Muscle of leg (tissue), 3 donors: ENCODE measurements at regions not wholly inside any gene's neighbourhood (a gene's known extent, or its start where the extent isn't known, plus 50 kb on each side); places are given as distances from the start of the nearest gene placed in this dataset.

Experiments
- DNase-seq: peaks from one replicate; pipeline ENCODE4 v3.0.0; 2013
- H3K27ac ChIP-seq: one replicate; pipeline ENCODE4 v1.5.1; 2013; ENCODE audit warnings: mild to moderate bottlenecking, low read length, control low read depth
- H3K27me3 ChIP-seq: one replicate; pipeline ENCODE4 v1.6.1; 2013; ENCODE audit warnings: low read length; ENCODE audit not compliant: control insufficient read depth, insufficient read depth
- H3K36me3 ChIP-seq: one replicate; pipeline ENCODE4 v1.6.1; 2013; ENCODE audit warnings: low read length; ENCODE audit not compliant: control insufficient read depth, insufficient read depth
- H3K4me1 ChIP-seq: one replicate; pipeline ENCODE4 v1.6.1; 2013; ENCODE audit warnings: low read length; ENCODE audit not compliant: control insufficient read depth, insufficient read depth
- H3K4me3 ChIP-seq: one replicate; pipeline ENCODE4 v1.5.1; 2013; ENCODE audit warnings: low read length, control low read depth
- H3K9me3 ChIP-seq: replicated peaks from 2 replicates; pipeline ENCODE4 v1.6.1; 2013; ENCODE audit warnings: low read depth, low read length; ENCODE audit not compliant: control insufficient read depth
- WGBS: methylation state at CpG from one replicate; pipeline ENCODE4 v1.1.5; 2013; ENCODE audit warnings: missing lambda C conversion rate; ENCODE audit not compliant: insufficient coverage; 5-methylcytosine and 5-hydroxymethylcytosine counted together

DNA sequence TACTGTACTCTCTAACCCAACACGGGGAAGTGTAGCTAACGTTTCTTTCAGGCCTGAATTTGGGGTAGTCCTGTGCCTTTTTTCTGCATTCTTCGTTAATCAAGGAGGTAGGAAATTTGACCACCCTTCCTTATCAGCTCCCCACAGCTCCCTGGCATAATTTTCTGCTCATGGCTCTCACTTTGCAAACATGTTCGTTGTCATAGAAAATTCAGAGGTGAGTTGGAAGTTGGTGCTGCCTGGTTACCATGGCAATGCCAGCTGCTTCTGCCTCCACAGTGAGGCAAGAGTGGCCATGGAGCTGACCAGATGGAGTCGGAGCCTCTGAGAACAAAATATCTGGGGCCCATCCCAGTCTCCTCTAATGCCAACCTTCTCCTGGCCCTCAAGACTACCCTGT is 116.6 kb upstream of the BOD1 start:
- DNase-seq = no peak
- Histone ChIP-seq H3K4me3 (no peak overlapping the region), H3K27me3 (peaks cover 2% of the 10 kb centered on the region), H3K9me3 (no peaks in the 10 kb centered on the region), H3K4me1 (peaks cover 21% of the 10 kb centered on the region), H3K36me3 (no peaks in the 10 kb centered on the region), H3K27ac (no peak overlapping the region)
- 80% methylated on average over 2 of the region's 5 CpGs for WGBS

DNA sequence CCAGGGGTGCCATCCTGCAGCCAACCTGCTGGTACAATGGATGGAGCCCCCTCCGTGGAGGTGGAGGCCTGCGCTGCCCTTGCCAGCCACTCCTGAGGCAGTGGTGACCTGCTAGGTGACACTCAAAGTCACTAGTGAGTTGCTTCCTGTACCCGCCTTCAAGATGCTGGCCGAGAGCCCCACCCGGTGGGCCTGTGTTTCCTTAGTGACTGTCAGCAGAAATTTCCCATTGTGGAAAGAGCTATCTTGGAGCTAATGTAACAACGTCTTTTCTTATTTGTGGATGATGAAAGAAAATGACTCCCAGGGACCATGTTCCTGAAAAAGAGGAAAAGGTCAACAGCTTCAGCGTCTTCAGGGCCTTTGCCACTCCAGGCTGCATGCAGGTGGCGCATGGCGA is 117.0 kb upstream of the BOD1 start:
- H3K9me3 ChIP-seq = no peaks in the 10 kb centered on the region
- H3K4me1 ChIP-seq = peaks cover 21% of the 10 kb centered on the region
- peaks cover 2% of the 10 kb centered on the region for H3K27me3 ChIP-seq
- 76% methylated on average over 9 of the region's 9 CpGs for WGBS
- DNase-seq = no peak
- no peak overlapping the region for H3K27ac ChIP-seq
- H3K4me3 ChIP-seq = no peak overlapping the region
- no peaks in the 10 kb centered on the region for H3K36me3 ChIP-seq

DNA sequence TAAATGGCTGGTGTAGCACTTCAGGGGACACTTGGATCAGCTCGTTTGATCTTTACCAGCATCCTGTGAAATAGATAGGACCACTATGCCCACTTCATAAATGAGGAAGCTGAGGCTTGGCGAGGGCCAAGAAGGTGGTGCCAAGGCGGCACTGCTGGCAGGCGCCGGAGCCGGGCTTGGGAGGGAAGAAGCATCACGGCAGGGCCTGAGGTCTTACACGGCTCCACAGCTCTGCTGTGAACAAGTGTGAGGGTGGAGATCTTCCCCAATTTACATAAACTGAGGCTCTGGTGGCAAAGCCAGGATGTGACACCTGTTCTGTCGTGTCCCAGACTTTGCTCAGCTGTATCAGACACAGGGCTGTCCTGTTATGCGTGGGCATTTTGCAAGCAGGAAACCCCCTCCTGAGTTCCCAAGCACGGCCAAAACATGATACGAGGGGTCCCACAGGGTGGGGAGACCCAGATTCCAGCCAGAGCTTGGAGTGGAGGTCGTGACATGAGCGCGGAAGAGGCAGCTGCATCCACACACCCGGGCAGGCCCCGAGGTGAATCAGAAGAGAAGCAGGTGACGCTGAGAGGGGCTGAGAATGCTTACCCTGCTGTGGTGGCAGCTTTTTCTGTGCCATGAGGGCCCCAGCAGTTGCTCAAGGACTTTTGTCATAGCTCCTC is 117.5 kb upstream of the BOD1 start:
- WGBS = 65% methylated on average over 11 of the region's 18 CpGs
- Histone ChIP-seq H3K4me3 (no peak overlapping the region), H3K4me1 (peaks cover 21% of the 10 kb centered on the region), H3K27me3 (peaks cover under 1% of the 10 kb centered on the region), H3K9me3 (no peaks in the 10 kb centered on the region), H3K36me3 (no peaks in the 10 kb centered on the region), H3K27ac (peak overlapping the region; percentile 55)
- peak; percentile 41 for DNase-seq

DNA sequence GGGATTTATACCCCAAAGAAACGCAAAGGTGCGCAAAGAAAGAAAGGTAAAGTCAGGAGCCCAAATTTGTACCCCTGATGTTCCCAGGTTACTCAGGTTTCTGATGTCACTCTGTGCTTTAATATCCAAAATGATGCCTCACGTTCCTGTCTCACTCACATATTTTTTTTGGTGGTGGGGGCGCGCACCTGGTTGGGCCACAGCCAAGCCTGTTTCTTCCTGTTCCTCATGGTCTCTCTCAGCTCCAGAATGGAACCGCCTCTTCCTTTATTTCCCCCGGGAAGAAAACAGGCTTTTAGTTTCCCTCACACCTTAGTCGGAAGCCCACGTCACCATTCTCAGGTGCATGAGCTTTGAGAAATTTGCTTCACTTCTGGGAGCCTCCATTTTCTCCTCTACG is 118.3 kb upstream of the BOD1 start:
- H3K4me1 ChIP-seq = peaks cover 21% of the 10 kb centered on the region
- peak overlapping the region; percentile 23 for H3K27ac ChIP-seq
- 52% methylated on average over 2 of the region's 10 CpGs for WGBS
- H3K36me3 ChIP-seq = no peaks in the 10 kb centered on the region
- H3K9me3 ChIP-seq = no peaks in the 10 kb centered on the region
- H3K27me3 ChIP-seq = no peaks in the 10 kb centered on the region
- no peak overlapping the region for H3K4me3 ChIP-seq
- no peak for DNase-seq

DNA sequence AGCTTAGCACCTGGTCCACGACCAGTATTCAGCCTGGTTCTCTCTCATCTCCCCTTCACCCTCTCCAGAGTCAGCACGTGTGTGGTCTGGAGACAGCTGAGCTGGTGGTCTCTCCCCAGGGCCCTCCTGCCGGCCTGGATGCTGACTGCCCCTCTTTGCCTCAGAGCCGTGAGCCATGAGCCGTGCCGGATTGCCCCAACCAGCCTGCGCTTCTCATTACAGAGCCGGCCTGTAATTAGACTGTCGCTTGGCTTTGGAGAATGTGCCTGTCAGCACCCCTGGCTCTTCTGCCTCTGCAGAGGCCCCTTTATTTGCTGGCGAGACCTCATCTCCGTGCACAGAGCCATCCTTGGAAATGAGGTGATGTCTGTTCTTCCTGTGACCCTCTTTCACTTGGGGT is 118.7 kb upstream of the BOD1 start:
- no peak overlapping the region for H3K4me3 ChIP-seq
- no peak for DNase-seq
- no peaks in the 10 kb centered on the region for H3K27me3 ChIP-seq
- no peak overlapping the region for H3K27ac ChIP-seq
- H3K9me3 ChIP-seq = no peaks in the 10 kb centered on the region
- H3K4me1 ChIP-seq = peaks cover 21% of the 10 kb centered on the region
- H3K36me3 ChIP-seq = no peaks in the 10 kb centered on the region
- 22% methylated on average over 10 of the region's 11 CpGs for WGBS

DNA sequence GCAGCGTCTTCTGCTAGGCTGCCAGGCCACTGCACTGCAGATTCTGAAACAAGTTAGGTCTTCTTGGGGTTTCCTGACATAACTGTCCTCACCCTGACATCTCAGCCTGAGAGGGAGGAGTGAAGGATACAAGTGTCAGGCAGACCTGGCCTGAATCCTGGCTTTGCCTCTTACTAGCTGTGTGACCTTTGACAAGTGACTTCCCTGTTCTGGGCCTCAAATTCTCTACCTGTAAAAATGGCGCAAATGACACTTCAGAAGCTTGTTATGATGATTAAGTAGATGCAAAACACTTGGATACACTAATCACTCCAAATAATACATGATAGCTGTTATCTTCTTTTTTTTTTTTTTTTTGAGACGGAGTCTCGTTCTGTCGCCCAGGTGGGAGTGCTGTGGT is 119.2 kb upstream of the BOD1 start:
- Histone ChIP-seq H3K36me3 (no peaks in the 10 kb centered on the region), H3K4me3 (no peak overlapping the region), H3K4me1 (peaks cover 21% of the 10 kb centered on the region), H3K9me3 (no peaks in the 10 kb centered on the region), H3K27me3 (no peaks in the 10 kb centered on the region), H3K27ac (no peak overlapping the region)
- WGBS = no CpG with 5 or more reads among the region's 5 CpGs
- DNase-seq = no peak

DNA sequence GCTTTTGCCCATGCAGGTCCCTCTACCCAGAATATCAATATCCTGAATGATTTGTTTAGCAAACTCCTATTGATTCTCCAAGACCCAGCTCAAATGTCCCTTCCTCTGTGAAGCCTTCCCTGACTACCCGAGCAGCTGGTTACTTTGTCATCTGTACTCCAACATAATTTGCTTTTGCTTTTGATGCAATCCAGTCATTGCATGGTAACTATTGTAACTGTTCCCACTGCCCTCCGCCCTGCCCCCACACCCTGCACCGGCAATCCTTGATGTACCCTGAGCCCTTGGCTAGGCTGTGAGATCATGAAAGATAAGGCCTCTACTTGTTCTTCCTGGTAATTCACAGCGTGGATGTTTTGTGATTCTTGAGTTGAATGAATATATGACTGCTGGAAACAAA is 119.9 kb upstream of the BOD1 start:
- Histone ChIP-seq H3K27ac (no peak overlapping the region), H3K9me3 (no peaks in the 10 kb centered on the region), H3K27me3 (no peaks in the 10 kb centered on the region), H3K4me1 (peaks cover 21% of the 10 kb centered on the region), H3K36me3 (no peaks in the 10 kb centered on the region), H3K4me3 (no peak overlapping the region)
- WGBS = 100% methylated on average over 1 of the region's 4 CpGs
- no peak for DNase-seq

DNA sequence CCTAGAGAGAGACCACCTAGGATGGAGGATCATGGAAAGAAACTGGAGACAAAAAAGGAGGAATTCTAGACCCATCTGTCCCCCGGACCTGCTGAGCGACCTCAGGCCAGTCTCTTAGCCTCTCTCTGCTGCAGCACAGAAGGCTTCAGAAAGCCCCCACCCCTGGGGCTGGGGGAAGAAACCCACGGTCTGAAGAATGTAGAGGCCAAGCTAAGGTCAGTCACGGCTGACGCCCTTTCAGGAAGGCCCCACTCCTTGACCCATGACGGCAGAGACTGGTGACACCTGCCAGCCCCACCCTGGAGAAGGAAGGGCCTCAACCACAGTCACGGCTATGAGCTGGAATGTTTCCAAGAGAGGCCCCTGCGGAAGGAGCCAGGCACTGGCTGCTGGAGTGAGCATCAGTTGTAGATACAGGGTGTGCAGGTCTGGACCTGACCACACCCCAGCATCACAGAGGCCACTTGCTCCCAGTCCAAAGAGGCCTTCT is 120.5 kb upstream of the BOD1 start:
- Histone ChIP-seq H3K4me1 (peaks cover 21% of the 10 kb centered on the region), H3K4me3 (no peak overlapping the region), H3K27ac (no peak overlapping the region), H3K27me3 (no peaks in the 10 kb centered on the region), H3K36me3 (no peaks in the 10 kb centered on the region), H3K9me3 (no peaks in the 10 kb centered on the region)
- WGBS = 53% methylated on average over 7 of the region's 8 CpGs
- DNase-seq = peak; percentile 33

DNA sequence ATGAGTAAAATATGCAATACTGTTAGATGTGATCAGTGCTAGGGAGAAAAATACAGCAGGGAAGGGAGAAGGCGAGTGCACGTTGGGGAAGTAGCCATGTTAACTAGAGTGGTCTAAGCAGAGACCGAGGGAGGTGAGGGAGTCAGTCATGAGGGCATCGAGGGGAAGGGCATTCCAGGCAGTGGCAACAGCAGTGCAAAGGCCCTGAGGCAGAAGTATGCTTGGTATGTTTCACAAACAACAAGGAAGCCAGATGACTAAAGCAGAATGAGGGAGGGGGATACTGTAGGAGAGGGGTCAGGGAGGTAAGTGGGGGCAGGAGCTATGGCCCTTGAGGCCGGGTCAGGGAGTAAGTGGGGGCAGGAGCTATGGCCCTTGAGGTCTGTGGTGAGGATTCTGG is 123.3 kb upstream of the BOD1 start:
- H3K4me1 ChIP-seq = peaks cover 16% of the 10 kb centered on the region
- H3K4me3 ChIP-seq = no peak overlapping the region
- DNase-seq = no peak
- no peaks in the 10 kb centered on the region for H3K9me3 ChIP-seq
- no peak overlapping the region for H3K27ac ChIP-seq
- no peaks in the 10 kb centered on the region for H3K27me3 ChIP-seq
- H3K36me3 ChIP-seq = no peaks in the 10 kb centered on the region
- WGBS = 85% methylated on average over 4 of the region's 5 CpGs

DNA sequence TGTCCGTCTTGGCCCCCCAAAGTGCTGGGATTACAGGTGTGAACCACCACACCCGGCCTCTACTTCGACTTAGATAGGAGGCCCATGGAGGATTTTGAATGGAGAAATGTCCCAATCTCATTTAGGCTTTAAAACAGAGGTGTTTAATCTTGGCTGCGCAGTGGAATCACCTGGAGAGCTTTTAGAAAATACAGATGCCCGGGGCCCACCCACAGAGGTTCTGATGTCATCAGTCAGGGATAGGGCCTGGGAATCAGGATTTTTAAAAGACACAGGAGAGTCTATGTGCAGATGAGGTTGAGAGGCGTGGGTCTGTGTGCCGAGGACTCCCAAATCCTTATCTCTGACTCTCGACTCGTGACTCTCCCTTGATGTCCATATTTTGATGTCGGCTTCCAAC is 124.0 kb upstream of the BOD1 start:
- H3K4me1 ChIP-seq = peaks cover 16% of the 10 kb centered on the region
- no peaks in the 10 kb centered on the region for H3K36me3 ChIP-seq
- H3K4me3 ChIP-seq = no peak overlapping the region
- WGBS = 95% methylated on average over 4 of the region's 10 CpGs
- H3K27me3 ChIP-seq = no peaks in the 10 kb centered on the region
- no peak overlapping the region for H3K27ac ChIP-seq
- no peak for DNase-seq
- no peaks in the 10 kb centered on the region for H3K9me3 ChIP-seq

DNA sequence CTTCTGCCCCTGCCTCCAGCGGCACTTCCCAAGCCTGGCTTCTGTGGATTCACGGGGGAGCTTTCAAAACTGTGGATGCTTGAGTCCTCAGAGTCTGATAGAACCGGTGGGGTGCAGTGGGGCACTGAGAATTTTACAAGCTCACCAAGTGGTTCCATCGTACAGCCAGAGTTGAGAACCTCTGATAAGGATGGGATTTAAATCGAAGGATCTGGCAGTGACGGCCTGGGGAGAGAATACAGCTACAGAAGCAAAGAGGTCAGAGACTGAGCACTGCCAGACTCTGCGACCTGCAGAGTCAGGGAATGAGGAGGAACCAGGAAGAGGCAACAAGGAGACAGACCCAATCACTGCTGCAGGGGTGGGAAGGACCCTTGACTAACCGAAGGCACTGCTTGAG is 124.6 kb upstream of the BOD1 start:
- no peak for DNase-seq
- 75% methylated on average over 7 of the region's 8 CpGs for WGBS

More for the DNA sequence above, 124.6 kb upstream of the BOD1 start:
- Histone ChIP-seq H3K4me3 (no peak overlapping the region), H3K27ac (no peak overlapping the region), H3K4me1 (peaks cover 18% of the 10 kb centered on the region), H3K36me3 (no peaks in the 10 kb centered on the region), H3K27me3 (no peaks in the 10 kb centered on the region), H3K9me3 (no peaks in the 10 kb centered on the region)
